ENCODE measurements at regions not wholly inside any gene's neighbourhood (a gene's known extent, or its start where the extent isn't known, plus 50 kb on each side); places are given as distances from the start of the nearest gene placed in this dataset.

- TF ChIP-seq POLR2A (IDR thresholded peaks at IDR 0.05; ENCODE audit: low read depth, low read length) (no peak), EZH2 (IDR thresholded peaks at IDR 0.05; ENCODE audit: borderline replicate concordance, low read depth, low read length, severe bottlenecking) (no peak), CTCF (IDR thresholded peaks at IDR 0.05; ENCODE audit: extremely low read depth in 1 of 2, insufficient read depth in 1 of 2, low read depth in 1 of 2, low read length in 2 of 2) (no peak), FOS (IDR thresholded peaks at IDR 0.05; ENCODE audit: borderline replicate concordance, insufficient read depth, low read length) (no peak), POLR2AphosphoS5 (IDR thresholded peaks at IDR 0.05; ENCODE audit: insufficient read depth, low read depth, low read length) (no peak), MAX (IDR thresholded peaks at IDR 0.05; ENCODE audit: insufficient read depth, insufficient read length) (no peak)
Observed at GRCh38 chrX:11889791-11890190, 131.8 kb downstream of the MSL3 start.
